ENCODE measurements at regions not wholly inside any gene's neighbourhood (a gene's known extent, or its start where the extent isn't known, plus 50 kb on each side); places are given as distances from the start of the nearest gene placed in this dataset.

DNA sequence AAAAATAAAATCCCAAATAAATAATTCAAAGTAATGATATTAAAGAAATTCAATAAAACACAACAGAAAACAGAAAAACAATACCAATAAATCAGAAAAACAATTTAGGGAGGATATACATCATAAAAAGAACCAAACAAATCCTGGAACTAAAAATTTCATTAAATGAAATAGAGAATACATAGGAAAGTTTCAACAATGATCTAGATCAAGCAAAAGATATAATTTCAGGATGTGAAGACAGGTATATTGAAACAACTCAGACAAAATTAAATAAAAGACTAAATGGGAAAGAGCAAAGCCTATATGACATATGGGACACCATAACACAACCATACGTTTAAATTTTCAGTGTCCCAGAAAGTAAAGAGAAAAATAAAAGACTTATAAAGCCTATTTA is 85.1 kb upstream of the GHR start:
- no peak for DNase-seq (ENCODE audit: low read depth in 2 of 2)

GRCh38 chr5:42349163-42349562 is 74.1 kb upstream of the GHR start:
- no peak for DNase-seq (ENCODE audit: low read depth in 2 of 2)

- DNase-seq (ENCODE audit: low read depth in 2 of 2), result no peak
Measured at GRCh38 chr5:42351956-42352355, 71.3 kb upstream of the GHR start.

DNA sequence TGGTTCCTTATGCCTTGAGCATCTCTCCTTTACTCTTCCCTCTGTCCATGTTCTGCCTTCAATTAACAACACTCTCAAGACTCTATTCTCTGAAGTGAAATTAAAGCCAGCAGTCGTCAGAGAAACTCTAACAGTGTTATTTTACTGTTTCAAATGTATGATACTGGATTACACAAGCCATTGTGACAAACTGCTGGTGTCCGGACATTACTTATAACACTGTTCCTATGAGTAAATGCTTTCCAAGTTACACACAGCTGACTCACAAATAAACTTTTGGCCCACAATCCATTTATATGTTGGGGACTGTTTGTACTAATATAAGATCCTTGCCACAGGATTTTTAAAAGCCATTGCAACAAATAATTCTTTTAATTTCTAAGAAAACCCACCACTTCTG is 63.2 kb upstream of the GHR start:
- DNase-seq (ENCODE audit: low read depth in 2 of 2), result peak; percentile 30 to 65

- peak in 1 of 2 donors; percentile 1 for DNase-seq (ENCODE audit: low read depth in 2 of 2)
Measured at GRCh38 chr5:42360616-42361314, 62.5 kb upstream of the GHR start.

- DNase-seq (ENCODE audit: low read depth in 2 of 2), result peak in 1 of 2 donors; percentile 48
Measured at GRCh38 chr5:42361315-42361688, 61.9 kb upstream of the GHR start.

DNA sequence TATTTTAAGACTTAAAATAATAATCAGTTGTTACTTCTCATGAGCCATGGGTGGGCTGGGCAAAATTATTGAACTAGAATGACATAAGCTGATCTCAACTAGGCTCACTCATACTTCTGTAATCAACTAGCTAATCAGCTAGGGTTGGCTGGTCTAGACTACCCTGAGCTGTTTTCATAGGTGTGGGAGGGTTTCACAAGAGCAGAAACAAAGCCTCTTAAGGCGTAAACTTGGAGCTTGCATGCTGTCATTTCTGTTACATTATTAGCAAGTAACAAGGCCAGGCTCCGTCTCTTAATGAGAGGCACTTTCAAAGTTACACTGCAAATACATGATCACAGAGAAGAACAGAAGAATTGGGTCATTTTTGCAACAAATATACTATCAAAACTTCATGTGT is 57.2 kb upstream of the GHR start:
- no peak for DNase-seq (ENCODE audit: low read depth in 2 of 2)

All from dermis microvascular lymphatic vessel endothelial cell (primary cell).